ENCODE measurements at regions not wholly inside any gene's neighbourhood (a gene's known extent, or its start where the extent isn't known, plus 50 kb on each side); places are given as distances from the start of the nearest gene placed in this dataset.

GRCh38 chr2:58688813-58689212, 447.7 kb upstream of the FANCL start:
- TF ChIP-seq CTCF (IDR thresholded peaks at IDR 0.05; ENCODE audit: low read depth, low read length): no peak
- Histone ChIP-seq H3K27ac (no peak overlapping the region), H3K4me3 (ENCODE audit: low read depth, low read length) (no peak overlapping the region), H3K9me3 (ENCODE audit: severe bottlenecking) (no peaks in the 10 kb centered on the region), H3K27me3 (ENCODE audit: insufficient read depth, low read depth, severe bottlenecking) (no peaks in the 10 kb centered on the region), H3K36me3 (no peaks in the 10 kb centered on the region)
- DNase-seq: no peak

GRCh38 chr2:58686776-58687175, 445.7 kb upstream of the FANCL start:
- no peak for DNase-seq
- no peaks in the 10 kb centered on the region for H3K27me3 ChIP-seq (ENCODE audit: insufficient read depth, low read depth, severe bottlenecking)
- no peak overlapping the region for H3K27ac ChIP-seq
- no peak overlapping the region for H3K4me3 ChIP-seq (ENCODE audit: low read depth, low read length)
- no peaks in the 10 kb centered on the region for H3K9me3 ChIP-seq (ENCODE audit: severe bottlenecking)
- TF ChIP-seq CTCF (IDR thresholded peaks at IDR 0.05; ENCODE audit: low read depth, low read length): no peak
- H3K36me3 ChIP-seq: no peaks in the 10 kb centered on the region

- DNase-seq: no peak
- TF ChIP-seq CTCF (IDR thresholded peaks at IDR 0.05; ENCODE audit: low read depth, low read length): no peak
- Histone ChIP-seq H3K36me3 (no peaks in the 10 kb centered on the region), H3K9me3 (ENCODE audit: severe bottlenecking) (no peaks in the 10 kb centered on the region), H3K27me3 (ENCODE audit: insufficient read depth, low read depth, severe bottlenecking) (no peaks in the 10 kb centered on the region), H3K4me3 (ENCODE audit: low read depth, low read length) (no peak overlapping the region), H3K27ac (no peak overlapping the region)
Observed at GRCh38 chr2:58680755-58681310, 439.7 kb upstream of the FANCL start.

- H3K27ac ChIP-seq: no peak overlapping the region
- no peaks in the 10 kb centered on the region for H3K36me3 ChIP-seq
- no peak for TF ChIP-seq CTCF (IDR thresholded peaks at IDR 0.05; ENCODE audit: low read depth, low read length)
- no peak for DNase-seq
- H3K27me3 ChIP-seq (ENCODE audit: insufficient read depth, low read depth, severe bottlenecking): no peaks in the 10 kb centered on the region
- no peak overlapping the region for H3K4me3 ChIP-seq (ENCODE audit: low read depth, low read length)
- H3K9me3 ChIP-seq (ENCODE audit: severe bottlenecking): no peaks in the 10 kb centered on the region
Observed at GRCh38 chr2:58677748-58678147, 436.6 kb upstream of the FANCL start.

- Histone ChIP-seq H3K36me3 (no peaks in the 10 kb centered on the region), H3K4me3 (ENCODE audit: low read depth, low read length) (no peak overlapping the region), H3K9me3 (ENCODE audit: severe bottlenecking) (no peaks in the 10 kb centered on the region), H3K27me3 (ENCODE audit: insufficient read depth, low read depth, severe bottlenecking) (no peaks in the 10 kb centered on the region), H3K27ac (no peak overlapping the region)
- TF ChIP-seq CTCF (IDR thresholded peaks at IDR 0.05; ENCODE audit: low read depth, low read length): no peak
- DNase-seq: no peak
Observed at GRCh38 chr2:58671675-58672074, 430.6 kb upstream of the FANCL start.

GRCh38 chr2:58669998-58670397, 428.9 kb upstream of the FANCL start:
- TF ChIP-seq CTCF (IDR thresholded peaks at IDR 0.05; ENCODE audit: low read depth, low read length): no peak
- no peak for DNase-seq
- Histone ChIP-seq H3K9me3 (ENCODE audit: severe bottlenecking) (no peaks in the 10 kb centered on the region), H3K4me3 (ENCODE audit: low read depth, low read length) (no peak overlapping the region), H3K36me3 (no peaks in the 10 kb centered on the region), H3K27ac (no peak overlapping the region), H3K27me3 (ENCODE audit: insufficient read depth, low read depth, severe bottlenecking) (no peaks in the 10 kb centered on the region)

Data from WERI-Rb-1 (cell line).